NT2/D1 (cell line): ENCODE measurements at regions not wholly inside any gene's neighbourhood (a gene's known extent, or its start where the extent isn't known, plus 50 kb on each side); places are given as distances from the start of the nearest gene placed in this dataset.

Source experiments
- SUZ12 ChIP-seq: IDR thresholded peaks from 2 replicates; pipeline ENCODE4 v1.6.1; 2011; ENCODE audit not compliant: insufficient read length, insufficient read depth; ENCODE audit errors: extremely low read depth
- YY1 ChIP-seq: IDR thresholded peaks from 2 replicates; pipeline ENCODE4 v1.6.1; 2011; ENCODE audit not compliant: insufficient read length, insufficient read depth
- ZNF274 ChIP-seq: IDR thresholded peaks from 2 replicates; pipeline ENCODE4 v1.6.1; 2011; ENCODE audit warnings: mild to moderate bottlenecking, low read depth, low read length

DNA sequence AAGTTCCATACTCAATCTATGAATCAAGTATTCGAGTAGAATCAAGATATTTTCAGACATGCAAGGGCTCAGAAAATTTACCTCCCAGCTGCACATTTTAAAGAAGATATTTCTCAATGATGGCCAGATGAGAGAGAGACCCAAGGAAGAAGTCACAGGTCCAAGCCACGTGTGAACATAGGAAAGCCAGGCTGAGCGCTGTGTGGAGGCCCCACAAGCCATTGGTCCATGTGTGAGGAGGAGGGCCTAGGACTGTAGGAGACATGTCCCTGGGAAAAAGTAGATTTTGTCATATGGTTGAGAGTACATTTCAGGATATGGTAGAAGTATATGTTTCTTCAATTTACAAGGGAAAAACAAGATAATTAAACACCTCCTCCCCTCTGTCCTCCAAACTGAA is 115.8 kb upstream of the RPS23 start:
- no peak for TF ChIP-seq YY1
- TF ChIP-seq ZNF274, result no peak
- no peak for TF ChIP-seq SUZ12
